GM21528 (cell line): ENCODE measurements at regions not wholly inside any gene's neighbourhood (a gene's known extent, or its start where the extent isn't known, plus 50 kb on each side); places are given as distances from the start of the nearest gene placed in this dataset.

Experiments
- ATAC-seq: cut with Tn5 transposase; IDR thresholded peaks from one replicate; pipeline ENCODE4 v1.9.1; 2021; ENCODE audit warnings: mild to moderate bottlenecking, moderate library complexity; ENCODE audit not compliant: unreplicated experiment, low FRiP score

DNA sequence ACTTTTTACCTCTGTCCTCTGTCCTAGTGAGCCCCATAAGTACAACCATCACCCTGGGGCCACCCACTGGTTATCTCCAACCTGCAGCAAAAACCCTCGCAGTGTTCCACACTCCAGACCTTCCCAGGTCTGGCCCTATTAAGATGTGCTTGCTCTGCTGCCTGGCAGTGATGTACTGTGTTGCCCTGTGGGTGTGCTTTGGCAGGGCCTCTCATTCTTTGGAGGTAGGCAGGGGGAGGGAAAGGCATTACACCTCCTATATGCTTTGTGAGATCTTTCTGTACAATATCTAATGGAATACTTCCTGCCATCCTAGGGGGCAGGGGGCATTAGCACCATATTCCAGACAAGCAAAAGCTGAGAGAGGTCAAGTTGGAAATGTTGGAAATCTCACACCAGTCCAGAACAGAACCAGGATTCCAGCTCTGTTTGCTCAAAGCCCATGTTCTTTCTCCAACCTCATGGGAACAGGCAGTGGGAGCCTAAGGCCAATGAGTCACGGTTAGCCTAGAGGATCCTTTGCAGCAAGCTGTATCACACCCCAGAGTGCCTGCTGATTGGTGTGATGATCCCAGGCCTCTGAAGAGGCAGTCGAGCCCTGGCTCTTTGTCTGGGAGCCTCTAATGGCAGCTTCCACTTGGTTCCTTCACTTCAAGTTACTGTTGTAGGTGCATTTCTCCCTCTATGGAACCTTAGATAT, 59.7 kb upstream of the UBL3 start:
- no peak for ATAC-seq

DNA sequence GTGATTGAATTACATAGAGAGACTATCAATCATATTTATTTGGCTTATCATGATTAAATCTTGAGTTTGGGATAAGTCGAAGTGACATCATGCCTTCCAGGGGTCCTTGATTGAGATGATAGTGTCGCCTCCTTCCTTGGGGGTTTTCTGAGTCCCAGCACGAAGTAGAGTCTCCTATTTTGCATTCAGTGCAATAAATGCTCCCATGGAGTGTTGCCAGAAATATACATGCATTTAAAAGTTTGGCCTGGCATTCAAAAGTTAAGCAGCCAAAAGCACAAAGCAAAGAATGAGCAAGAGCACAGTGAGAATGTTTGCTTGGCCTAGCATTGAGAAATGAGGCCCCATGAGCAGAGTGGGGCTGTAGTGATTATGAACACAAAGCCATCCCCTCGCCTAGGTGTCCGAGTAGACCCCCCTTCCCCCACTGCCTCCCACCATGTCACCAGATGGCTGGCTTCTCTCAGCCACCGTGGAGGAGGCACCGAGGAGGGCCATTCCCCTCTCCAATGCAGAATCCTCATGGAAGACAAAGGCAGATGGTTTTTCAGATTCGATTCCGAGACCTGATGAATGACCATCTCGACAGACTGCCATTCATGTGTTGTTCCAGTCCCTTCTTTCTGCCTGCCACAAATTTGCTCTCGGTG, 58.8 kb upstream of the UBL3 start:
- no peak for ATAC-seq

DNA sequence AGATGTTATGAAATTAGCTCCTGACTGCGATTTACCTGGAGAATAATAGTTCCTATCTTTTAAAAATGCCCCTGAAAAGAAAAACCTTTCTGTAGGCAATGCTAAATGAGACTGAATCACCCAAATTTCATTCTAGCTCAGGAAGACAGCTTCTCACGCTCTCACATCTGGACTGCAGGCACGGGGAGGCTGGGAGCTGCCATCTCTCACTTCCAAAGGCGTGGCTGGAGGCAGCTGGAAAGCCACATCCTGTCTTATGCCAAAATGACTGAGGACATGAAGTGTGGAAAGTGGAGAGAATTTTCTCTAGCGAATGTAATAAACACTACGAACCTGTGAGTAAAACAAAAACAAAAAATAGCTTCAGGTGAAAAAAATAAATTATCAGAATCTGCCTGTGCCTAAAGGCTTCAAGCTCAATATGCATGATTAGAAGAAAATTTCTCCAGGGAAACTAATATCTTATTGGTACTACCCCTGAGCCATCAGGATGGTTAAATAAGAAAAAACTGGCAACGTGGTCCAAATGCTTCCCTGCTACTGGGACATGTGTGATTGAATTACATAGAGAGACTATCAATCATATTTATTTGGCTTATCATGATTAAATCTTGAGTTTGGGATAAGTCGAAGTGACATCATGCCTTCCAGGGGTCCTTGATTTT, 58.1 kb upstream of the UBL3 start:
- ATAC-seq: no peak

DNA sequence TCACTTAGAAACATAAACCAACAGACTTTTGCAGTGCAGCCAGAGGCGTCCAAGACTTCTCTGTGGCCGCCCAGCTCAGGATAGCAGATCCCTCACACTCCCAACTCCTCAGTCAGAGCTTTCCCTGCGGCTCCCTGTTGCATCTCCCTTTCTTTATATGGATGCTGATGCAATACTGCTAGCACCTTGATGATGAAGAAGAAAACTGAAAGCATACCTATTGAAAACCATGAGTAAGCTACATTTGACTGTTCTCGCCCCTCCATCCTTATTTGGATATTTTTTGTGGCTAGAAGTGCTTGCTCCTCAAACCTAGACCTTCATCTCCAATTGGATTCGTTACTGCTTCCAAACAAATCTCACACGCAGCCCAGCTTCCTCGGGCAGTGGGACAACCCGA, 57.3 kb upstream of the UBL3 start:
- ATAC-seq: no peak

DNA sequence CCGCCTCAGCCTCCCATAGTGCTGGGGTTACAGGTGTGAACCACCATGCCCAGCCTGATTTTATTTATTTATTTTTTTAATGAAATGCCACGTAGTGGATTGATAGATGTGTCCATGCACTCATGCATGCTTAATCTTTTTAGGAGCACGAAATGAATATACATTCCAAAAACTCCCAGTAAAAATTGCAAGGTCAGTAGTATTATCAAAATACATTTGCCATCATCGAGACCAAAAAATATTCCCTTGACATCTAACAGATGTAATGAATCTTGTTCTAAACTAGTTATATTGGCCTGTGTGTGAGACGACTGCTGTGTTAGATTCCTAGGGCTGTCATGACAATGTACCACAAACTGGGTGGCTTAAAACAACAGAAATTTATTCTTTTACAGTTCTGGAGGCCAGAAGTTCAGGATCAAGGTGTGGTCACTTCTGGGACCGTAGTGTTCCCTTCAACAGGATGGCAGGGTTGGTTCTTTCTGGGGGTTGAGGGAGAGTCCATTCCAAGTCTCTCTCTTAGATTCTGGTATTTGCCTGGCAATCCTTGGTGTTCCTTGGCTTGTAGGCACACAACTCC, 56.1 kb upstream of the UBL3 start:
- no peak for ATAC-seq

DNA sequence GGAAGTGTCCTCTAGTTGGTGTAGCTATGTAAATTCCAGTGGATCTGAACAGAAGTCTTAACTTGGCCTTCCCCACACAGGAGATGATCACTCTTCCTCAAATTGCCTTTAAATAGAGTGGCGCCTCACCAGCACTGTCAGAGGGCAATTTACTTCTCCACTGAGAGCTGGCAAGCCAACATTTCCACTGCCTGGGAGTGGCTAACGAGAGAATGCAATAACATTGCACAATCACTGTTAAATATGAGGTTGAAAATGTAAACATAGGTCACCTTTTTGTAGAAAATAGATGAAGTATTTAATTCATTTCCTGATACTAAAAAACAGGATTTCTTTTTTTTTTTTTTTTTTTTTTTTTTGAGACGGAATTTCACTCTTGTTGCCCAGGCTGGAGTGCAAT, 55.4 kb upstream of the UBL3 start:
- ATAC-seq: no peak

DNA sequence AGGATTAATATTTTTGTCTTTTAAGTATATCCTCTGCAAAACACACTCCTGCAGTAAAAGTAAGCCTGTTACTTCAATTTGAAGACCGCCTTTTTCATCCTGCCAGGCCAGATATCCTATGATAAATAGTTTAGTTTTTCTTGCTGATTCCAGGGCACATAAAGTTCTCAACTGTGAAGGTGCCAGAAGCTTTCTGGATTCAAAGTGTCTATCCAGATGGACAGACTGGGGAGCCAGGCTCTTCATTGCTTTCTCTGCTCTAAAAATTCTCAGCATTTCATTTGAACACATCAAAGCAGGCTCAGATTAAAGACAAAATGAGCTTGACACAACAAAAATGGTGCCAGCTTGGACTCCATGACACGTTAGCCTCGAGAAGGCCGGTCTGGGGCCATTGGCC, 53.6 kb upstream of the UBL3 start:
- ATAC-seq: no peak

DNA sequence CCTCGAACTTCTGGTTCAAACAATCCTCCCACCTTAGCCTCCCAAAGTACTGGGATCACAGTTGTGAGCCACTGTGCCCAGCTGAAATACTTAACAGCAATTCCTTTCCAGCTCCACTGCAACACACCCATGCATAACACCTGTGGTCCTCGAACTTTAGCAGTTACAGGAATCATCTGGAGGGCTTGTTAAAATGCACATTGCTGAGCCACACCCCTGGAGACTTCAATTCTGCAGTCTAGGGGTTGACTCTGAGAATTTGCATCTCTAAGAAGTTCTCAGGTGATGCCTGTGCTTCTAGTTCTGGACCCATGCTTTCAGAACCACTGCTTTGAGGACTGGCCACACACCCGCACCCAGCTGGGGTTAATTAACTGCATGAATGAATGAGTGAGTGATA, 53.1 kb upstream of the UBL3 start:
- ATAC-seq: no peak

DNA sequence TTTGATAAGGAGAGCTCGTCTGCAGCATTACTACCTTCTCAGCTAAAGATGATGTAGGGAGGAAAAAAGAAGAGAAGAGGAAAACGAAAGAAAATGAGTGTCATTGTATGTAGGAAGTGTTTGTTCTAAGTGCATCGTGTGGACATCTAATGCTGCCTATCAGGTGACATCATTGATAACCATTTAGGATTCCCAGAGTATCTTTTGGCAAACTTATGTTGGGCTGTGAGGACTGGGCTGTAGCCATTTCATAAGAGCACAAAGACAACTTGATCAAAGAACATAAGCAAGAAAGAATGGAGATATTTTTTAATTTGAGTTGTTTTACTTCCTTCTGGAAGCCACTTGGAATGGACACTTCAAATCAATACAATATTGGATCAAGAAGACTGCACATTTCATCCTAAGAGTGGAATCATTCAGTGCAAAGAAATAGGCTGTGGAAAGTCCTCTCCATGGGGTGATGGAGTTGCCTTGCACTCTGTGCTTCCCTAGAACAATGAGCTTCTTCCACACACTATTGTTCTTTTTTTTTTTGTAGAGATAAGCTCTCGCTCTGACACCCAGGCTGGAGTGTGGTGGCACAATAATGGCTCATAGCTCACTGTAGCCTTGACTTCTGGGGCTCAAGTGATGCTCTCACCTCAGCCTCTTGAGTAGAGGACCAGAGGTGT, 52.4 kb upstream of the UBL3 start:
- no peak for ATAC-seq

DNA sequence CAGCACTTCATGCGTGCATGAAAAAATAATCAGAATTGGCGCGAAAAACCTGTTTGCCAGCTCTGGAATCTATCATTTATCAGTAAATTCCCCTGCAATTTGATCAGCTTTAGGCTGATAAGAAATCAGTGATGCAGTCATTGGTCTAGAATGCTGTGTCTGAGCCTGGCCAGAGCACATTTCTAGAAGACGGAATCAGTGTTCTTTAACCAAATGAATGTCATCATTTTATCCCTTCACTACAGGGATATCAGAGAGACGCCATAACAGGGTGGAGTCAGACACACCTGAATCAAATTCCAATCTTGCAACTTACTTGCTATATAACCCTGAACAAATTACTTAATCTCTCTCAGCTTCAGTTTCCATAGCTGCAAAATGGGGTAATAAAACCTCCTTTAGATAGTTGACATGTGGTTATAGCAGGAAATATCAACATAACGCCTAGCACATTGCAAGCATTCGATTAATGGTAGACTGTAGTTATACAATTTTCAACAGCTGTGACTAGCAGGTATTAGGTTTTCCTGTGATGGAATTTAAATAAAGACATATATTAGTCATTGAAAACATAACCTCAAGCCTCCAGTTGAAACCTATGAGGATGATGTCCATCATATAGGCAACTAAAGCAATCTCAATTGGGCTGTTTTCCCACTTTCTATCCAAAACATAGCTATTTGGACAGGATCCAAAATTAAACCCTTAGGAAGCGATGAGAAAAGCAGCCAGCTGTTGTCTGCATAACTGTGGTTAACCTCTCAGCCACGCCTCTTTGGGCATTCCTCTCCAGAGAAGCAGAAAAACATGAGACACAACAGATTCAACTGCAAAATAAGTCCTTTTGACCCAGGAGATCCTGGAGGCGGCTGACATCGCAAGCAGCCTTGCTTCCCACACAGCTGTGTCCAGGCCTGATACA, 51.6 kb upstream of the UBL3 start:
- ATAC-seq: no peak
